Cerebellar cortex (tissue), 1 donor: ENCODE measurements at regions not wholly inside any gene's neighbourhood (a gene's known extent, or its start where the extent isn't known, plus 50 kb on each side); places are given as distances from the start of the nearest gene placed in this dataset.
"Not testable (repeated sequence)": the region's sequence is repeated elsewhere in the genome, so short reads cannot be mapped to it uniquely, and the experiment has no call there.

Experiments used
- DNase-seq: peaks from one replicate; pipeline ENCODE4 v3.0.0-alpha.2; 2015; ENCODE audit warnings: low spot score

GRCh38 chr21:9046870-9047269, 1474.5 kb upstream of the TPTE start:
- not testable (repeated sequence) for DNase-seq

- DNase-seq = not testable (repeated sequence)
These were observed 1453.9 kb upstream of the TPTE start for GRCh38 chr21:9067515-9067914.

GRCh38 chr21:9068622-9069021, 1452.8 kb upstream of the TPTE start:
- DNase-seq = not testable (repeated sequence)

GRCh38 chr21:9070703-9071102, 1450.7 kb upstream of the TPTE start:
- DNase-seq = not testable (repeated sequence)

GRCh38 chr21:9073010-9073409, 1448.4 kb upstream of the TPTE start:
- DNase-seq = not testable (repeated sequence)

- DNase-seq = not testable (repeated sequence)
These were observed 1446.6 kb upstream of the TPTE start for GRCh38 chr21:9074772-9075171.

- not testable (repeated sequence) for DNase-seq
These were observed 1438.1 kb upstream of the TPTE start for GRCh38 chr21:9083091-9083826.

- not testable (repeated sequence) for DNase-seq
These were observed 1435.1 kb upstream of the TPTE start for GRCh38 chr21:9086299-9086698.

- DNase-seq = not testable (repeated sequence)
These were observed 1433.6 kb upstream of the TPTE start for GRCh38 chr21:9087816-9088215.

GRCh38 chr21:9129741-9130140, 1391.6 kb upstream of the TPTE start:
- DNase-seq = not testable (repeated sequence)

- DNase-seq = not testable (repeated sequence)
These were observed 1390.6 kb upstream of the TPTE start for GRCh38 chr21:9130817-9131216.
